Activated CD4-positive, alpha-beta T cell treated with anti-CD3 and anti-CD28 coated beads, Interleukin-2, amount 10 ng/mL, durations not matched to agents 24 days and 14 days (primary cell): ENCODE measurements at regions not wholly inside any gene's neighbourhood (a gene's known extent, or its start where the extent isn't known, plus 50 kb on each side); places are given as distances from the start of the nearest gene placed in this dataset.
"Not testable (repeated sequence)": the region's sequence is repeated elsewhere in the genome, so short reads cannot be mapped to it uniquely, and the experiment has no call there.

Source experiments
- DNase-seq: peaks from one replicate; pipeline ENCODE4 v3.0.0; 2022
- H3K27ac Mint-ChIP-seq: one replicate; pipeline ENCODE4 v1.8.0; 2022; ENCODE audit warnings: mild to moderate bottlenecking, mixed read lengths
- H3K27me3 Mint-ChIP-seq: one replicate; pipeline ENCODE4 v1.8.0; 2022; ENCODE audit warnings: mixed read lengths
- H3K36me3 Mint-ChIP-seq: one replicate; pipeline ENCODE4 v1.8.0; 2022; ENCODE audit warnings: low read depth, mild to moderate bottlenecking, mixed read lengths
- H3K4me1 Mint-ChIP-seq: one replicate; pipeline ENCODE4 v1.8.0; 2021; ENCODE audit warnings: mixed read lengths
- H3K4me3 Mint-ChIP-seq: one replicate; pipeline ENCODE4 v1.8.0; 2022; ENCODE audit warnings: mild to moderate bottlenecking, moderate library complexity, mixed read lengths
- H3K9me3 Mint-ChIP-seq: one replicate; pipeline ENCODE4 v1.8.0; 2021; ENCODE audit warnings: mixed read lengths
- intact Hi-C: fragments of 100-400 bp; cut with micrococcal nuclease; formaldehyde crosslinking; loops from one replicate; pipeline ENCODE4 v1.15.1; 2023

DNA sequence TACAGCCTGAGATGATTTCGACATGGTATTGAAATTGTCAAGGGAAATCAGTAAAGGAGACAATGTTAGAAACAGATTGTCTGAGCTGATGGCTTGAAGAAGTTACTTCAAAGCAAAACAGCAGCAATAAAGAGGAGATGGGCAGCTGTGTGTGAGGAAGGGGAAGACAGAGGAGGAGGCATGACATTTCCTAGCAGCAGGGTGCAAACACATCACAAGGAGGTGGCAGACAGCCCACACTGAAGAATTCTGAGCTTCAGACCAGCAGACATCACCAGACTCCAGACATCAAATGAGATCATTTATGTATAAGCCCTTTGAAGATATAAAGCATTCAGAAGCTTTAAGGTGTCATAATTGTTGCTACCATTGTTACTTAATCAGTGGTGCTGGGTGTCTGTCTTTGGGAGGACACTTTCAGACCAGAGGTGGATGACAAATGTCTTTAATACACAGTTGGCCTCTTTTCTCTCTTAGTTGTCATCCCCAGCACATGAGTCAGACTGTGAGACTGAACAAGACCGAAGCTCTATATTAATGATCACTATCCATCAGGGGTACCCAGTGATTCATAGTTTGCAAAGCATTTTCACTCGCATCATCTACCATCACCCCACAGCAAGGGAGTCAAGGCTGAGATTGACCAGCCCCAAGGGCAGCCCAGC, 203.9 kb downstream of the MINAR1 start:
- no peak overlapping the region for H3K27ac Mint-ChIP-seq
- peaks cover 12% of the 10 kb centered on the region for H3K27me3 Mint-ChIP-seq
- no peak overlapping the region for H3K4me3 Mint-ChIP-seq
- intact Hi-C loops, result no loop called here
- H3K4me1 Mint-ChIP-seq, result no peaks in the 10 kb centered on the region
- no peaks in the 10 kb centered on the region for H3K9me3 Mint-ChIP-seq
- DNase-seq, result peak; percentile 43
- H3K36me3 Mint-ChIP-seq, result no peaks in the 10 kb centered on the region

DNA sequence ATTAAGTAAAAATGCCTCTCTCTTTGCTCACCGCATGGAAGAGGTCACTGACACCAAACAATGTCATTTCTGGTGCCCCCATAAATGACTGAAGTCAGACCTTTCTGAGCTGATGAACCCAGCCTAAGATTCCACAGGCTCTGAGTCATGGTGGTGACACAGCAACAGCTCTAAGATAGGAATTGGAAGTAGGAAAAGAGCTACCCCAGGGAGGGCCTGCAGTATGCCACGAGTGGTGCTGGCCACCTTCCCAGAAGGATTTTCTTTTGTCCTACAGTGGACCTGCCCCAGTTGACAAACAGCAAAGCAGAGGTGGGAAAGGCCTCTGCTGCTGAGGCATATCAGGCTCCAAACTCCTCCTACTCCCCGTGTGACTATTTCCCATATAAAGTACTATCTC, 208.1 kb downstream of the MINAR1 start:
- no peak for DNase-seq
- Mint-ChIP-seq H3K4me1 (peaks cover 3% of the 10 kb centered on the region), H3K9me3 (peaks cover 7% of the 10 kb centered on the region), H3K27me3 (peaks cover 6% of the 10 kb centered on the region), H3K4me3 (no peak overlapping the region), H3K36me3 (no peaks in the 10 kb centered on the region), H3K27ac (no peak overlapping the region)
- intact Hi-C loops, result no loop called here

DNA sequence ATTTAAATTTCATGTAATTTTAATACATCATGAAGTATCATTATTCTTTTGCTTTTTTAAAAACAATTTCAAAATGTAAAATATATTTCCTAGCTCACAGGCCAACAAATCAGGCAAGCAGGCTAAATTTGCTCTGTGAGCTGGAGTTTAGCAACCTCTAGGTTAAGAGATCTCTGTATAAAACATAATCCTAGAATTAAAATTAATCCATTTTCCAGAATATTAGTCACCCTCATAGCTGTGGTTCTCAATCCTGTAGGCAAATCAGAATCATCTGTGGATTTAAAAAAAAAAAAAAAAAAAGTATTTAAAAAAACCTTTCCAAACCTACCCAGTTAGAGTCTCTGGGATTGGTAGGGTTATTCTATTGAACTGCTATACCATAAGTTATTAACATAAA, 209.7 kb downstream of the MINAR1 start:
- Mint-ChIP-seq H3K9me3 (peaks cover 9% of the 10 kb centered on the region), H3K36me3 (no peaks in the 10 kb centered on the region), H3K27me3 (peaks cover 8% of the 10 kb centered on the region), H3K4me3 (no peak overlapping the region), H3K27ac (no peak overlapping the region), H3K4me1 (peaks cover 3% of the 10 kb centered on the region)
- no peak for DNase-seq
- intact Hi-C loops, result no loop called here

DNA sequence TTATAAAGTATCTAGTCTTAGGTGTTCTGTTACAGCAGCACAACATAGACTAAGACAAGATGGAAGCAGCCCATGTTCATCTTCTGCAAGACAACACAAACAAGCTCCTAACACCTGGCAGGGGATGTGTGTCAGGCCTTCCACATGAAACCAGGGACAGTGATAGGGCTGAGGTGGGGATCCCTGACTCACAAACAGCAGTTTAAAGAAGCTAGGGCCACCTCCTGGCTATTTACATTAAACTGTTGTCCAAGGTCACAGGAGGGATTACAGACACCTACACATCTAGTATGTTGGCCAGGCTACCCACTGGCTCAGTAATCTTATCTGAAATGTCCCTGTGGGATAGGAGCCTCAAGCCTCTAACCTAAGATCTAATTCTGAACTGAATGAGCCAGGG, 211.3 kb downstream of the MINAR1 start:
- Mint-ChIP-seq H3K4me3 (no peak overlapping the region), H3K36me3 (no peaks in the 10 kb centered on the region), H3K9me3 (peaks cover 10% of the 10 kb centered on the region), H3K4me1 (peaks cover 3% of the 10 kb centered on the region), H3K27me3 (peaks cover 8% of the 10 kb centered on the region), H3K27ac (peak overlapping the region; percentile 25)
- intact Hi-C loops, result no loop called here
- no peak for DNase-seq

DNA sequence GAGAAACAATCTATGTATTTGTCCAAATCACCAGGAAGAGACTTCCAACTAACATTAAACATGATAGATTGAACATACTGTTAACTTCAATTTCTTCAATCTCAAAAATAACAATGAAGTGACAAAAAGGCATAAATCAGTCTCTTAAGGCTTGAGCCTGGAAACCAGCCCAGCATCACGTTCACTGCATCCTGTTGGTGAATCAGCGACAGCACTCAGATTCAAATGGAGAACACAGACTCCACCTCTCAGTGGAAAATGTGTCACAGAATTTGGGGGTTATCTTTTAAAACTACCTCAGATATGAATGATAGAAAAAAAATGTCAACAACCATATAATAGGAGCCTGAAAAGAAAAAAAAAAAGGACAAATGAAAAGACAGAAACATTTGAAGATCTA, 212.0 kb downstream of the MINAR1 start:
- Mint-ChIP-seq H3K27ac (peak overlapping the region; percentile 61), H3K4me3 (no peak overlapping the region), H3K27me3 (peaks cover 8% of the 10 kb centered on the region), H3K9me3 (peaks cover 10% of the 10 kb centered on the region), H3K36me3 (no peaks in the 10 kb centered on the region), H3K4me1 (peaks cover 3% of the 10 kb centered on the region)
- DNase-seq, result peak; percentile 59
- intact Hi-C loops, result no loop called here

DNA sequence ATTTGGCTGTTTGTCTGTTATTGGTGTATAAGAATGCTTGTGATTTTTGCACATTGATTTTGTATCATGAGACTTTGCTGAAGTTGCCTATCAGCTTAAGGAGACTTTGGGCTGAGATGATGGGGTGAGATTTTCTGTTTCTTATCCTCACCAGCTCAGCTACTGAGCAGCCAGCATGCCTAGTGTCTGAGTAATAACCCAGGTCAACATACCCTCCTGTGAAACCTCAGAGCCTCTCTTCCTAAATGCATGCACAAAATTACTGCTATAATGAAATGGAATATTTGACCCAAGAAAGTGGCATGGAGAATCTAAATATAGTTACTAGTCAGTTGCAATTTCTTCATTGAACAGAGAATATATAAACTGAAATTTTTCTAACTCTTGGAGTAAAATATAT, 220.8 kb downstream of the MINAR1 start:
- not testable (repeated sequence) for H3K36me3 Mint-ChIP-seq

DNA sequence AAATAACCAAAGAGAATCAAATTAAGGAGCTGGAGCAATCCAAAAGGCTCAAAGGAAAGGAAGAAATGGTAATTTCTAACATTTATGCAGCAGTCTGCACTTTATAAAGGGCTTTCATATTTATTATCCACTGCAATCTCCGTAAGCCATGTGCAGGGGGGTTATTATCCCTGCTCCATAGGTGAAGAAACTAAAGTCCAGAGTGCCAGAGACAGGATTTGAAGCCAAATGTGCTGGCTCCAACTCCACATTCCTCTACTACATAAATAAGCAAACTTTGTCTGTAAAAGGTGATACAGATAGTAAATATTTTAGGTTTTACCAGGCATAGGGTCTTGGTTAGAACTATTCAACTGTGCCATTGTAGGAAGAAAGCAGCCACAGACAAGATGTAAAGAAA, 221.4 kb downstream of the MINAR1 start:
- H3K4me1 Mint-ChIP-seq, result no peaks in the 10 kb centered on the region
- intact Hi-C loops, result no loop called here
- H3K9me3 Mint-ChIP-seq, result peaks cover 3% of the 10 kb centered on the region
- no peak overlapping the region for H3K27ac Mint-ChIP-seq
- no peak for DNase-seq
- H3K36me3 Mint-ChIP-seq, result no peaks in the 10 kb centered on the region
- H3K27me3 Mint-ChIP-seq, result peaks cover 12% of the 10 kb centered on the region
- no peak overlapping the region for H3K4me3 Mint-ChIP-seq

More for the DNA sequence above, 220.8 kb downstream of the MINAR1 start:
- DNase-seq, H3K4me1 Mint-ChIP-seq, H3K9me3 Mint-ChIP-seq, H3K4me3 Mint-ChIP-seq, intact Hi-C loops, H3K27ac Mint-ChIP-seq: not testable (repeated sequence)
- H3K27me3 Mint-ChIP-seq, result peaks cover 12% of the 10 kb centered on the region

DNA sequence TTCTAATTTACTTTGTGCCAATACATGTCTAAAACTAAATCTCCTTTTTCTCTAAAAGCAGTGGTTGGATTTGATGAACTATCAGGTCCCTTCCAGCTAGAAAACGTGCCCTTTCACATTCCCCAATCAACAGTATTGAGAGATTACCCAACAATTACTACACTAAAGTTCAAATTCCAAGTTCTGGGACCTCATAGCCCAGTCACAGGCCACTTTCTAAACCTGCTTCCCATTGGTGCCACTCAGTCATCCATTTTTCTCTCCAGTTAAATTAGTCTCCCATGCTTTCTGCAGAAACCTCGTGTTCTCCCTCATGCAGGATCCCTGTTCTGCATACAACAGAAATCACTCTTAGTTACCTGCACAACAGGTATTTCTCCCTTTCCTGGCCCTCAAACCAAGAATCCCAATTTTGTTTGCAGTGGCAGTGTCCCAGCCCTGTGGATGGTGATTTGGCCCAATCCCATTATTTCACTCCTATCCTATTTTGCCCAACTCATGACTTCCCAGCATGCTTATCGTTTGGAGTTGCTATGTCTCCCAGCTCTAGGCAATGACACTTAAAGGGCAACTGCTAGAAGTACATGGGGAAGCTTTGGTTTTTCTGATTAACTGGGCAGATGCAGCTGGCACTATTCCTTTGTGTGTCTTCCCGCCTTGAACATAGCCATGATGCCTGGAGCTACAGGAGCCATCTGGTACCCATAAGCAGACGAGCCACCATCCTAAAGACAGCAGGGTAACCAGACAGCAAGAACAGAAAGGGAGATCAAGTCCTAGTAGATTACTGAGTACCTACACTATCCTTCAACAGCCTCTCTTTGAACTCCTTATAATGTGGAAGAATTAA, 224.2 kb downstream of the MINAR1 start:
- Mint-ChIP-seq H3K36me3 (no peaks in the 10 kb centered on the region), H3K4me1 (no peaks in the 10 kb centered on the region), H3K9me3 (peaks cover 3% of the 10 kb centered on the region), H3K27ac (no peak overlapping the region), H3K4me3 (no peak overlapping the region), H3K27me3 (peaks cover 17% of the 10 kb centered on the region)
- intact Hi-C loops, result no loop called here
- no peak for DNase-seq

DNA sequence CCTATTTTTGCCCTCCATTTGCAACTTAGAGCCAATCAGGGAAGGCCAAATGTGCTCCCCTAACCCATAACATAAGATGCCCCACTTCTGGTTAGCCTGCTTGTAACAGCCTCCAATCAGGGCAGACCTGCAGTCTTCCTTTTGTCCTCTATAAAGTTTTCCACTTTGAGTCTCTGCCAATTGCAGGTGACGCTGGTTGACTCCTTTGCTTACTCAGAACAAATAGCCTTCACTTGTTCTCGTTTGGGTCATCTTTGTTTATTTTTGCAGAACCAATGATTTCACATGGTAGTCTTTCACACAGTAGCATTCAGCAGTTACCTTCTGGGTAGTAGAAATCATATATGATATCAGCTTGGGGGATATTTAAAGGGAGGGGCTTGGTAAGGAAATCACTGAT, 225.6 kb downstream of the MINAR1 start:
- H3K4me3 Mint-ChIP-seq, result no peak overlapping the region
- intact Hi-C loops, result no loop called here
- H3K9me3 Mint-ChIP-seq, result peaks cover 3% of the 10 kb centered on the region

DNA sequence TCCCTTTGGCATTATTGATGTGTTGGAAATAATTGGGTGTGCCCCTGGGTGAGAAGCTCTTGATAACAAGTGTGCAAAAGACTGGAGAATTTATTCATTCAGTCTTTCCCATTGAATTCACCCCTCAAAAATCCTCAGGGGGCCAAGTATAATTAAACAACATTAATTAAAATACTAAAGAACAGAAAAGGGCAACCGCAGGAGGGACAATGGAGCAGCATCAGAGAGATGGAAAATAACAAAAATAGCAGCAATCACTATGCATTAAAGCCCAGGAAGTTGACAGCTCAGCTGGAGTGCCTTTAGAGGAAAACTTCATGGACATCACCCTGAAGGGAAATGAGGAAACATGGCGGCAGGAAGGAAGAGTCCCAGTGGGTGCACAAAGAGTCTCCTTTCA, 227.6 kb downstream of the MINAR1 start:
- no peak for DNase-seq
- Mint-ChIP-seq H3K27me3 (peaks cover 27% of the 10 kb centered on the region), H3K27ac (no peak overlapping the region), H3K9me3 (peaks cover 3% of the 10 kb centered on the region), H3K4me1 (no peaks in the 10 kb centered on the region), H3K36me3 (no peaks in the 10 kb centered on the region), H3K4me3 (no peak overlapping the region)
- intact Hi-C loops, result no loop called here

More for the DNA sequence above, 225.6 kb downstream of the MINAR1 start:
- peak; percentile 21 for DNase-seq
- Mint-ChIP-seq H3K27ac (no peak overlapping the region), H3K27me3 (peaks cover 24% of the 10 kb centered on the region), H3K4me1 (no peaks in the 10 kb centered on the region), H3K36me3 (no peaks in the 10 kb centered on the region)

DNA sequence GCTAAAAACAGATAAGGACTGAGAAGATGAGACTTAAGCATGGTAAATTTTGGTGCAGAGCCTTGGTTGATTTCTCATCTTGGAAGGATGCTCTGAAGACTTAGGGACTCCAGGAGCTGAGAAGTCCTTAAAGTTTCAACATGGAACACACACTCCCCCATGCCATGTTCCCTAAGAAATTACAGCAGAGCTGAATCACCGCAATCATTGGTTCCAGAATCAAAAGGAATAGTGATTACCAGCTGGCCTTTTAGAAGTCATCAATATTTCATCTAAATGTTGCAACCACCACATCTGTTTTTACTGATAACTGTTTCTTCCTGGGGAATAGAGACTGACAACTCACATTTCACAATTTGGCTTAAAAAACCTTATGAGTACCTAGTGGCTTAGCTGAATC, 229.3 kb downstream of the MINAR1 start:
- Mint-ChIP-seq H3K4me3 (no peak overlapping the region), H3K9me3 (peaks cover 2% of the 10 kb centered on the region), H3K4me1 (no peaks in the 10 kb centered on the region), H3K27ac (no peak overlapping the region), H3K27me3 (peaks cover 23% of the 10 kb centered on the region), H3K36me3 (no peaks in the 10 kb centered on the region)
- intact Hi-C loops, result no loop called here
- DNase-seq, result no peak

DNA sequence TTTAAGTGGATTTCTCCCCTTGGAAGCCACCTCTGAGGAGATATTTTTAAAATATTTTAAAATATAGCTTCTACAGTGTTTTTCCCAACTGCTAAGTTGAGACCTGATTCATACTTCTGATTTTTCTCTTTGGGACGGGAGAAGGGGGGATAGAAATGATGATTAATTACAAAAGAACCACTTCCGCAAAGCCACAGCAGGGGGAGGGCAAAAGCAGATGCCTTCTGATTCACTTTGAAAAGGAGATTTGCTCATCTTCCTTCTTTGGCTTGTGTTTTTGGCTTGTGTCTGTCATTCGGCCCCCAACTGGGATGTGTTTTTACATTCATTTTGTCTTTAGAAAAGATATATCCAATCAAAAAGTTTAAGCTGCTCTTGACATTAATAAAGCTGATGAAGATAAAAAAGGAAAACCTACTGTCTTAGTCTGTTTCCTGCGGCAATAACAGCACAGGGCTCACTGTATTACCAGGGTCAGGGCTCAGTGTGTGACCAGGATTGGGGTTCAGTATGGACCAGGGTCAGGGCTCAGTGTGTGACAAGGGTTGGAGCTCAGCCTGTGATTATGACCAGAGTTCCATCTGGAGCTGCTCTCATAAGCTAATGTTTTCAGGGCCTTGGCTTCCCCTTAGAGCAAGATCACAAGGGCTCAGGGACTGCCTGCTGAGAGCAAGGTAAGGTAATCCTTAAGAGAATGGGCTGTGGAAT, 223.2 kb downstream of the MTHFS start:
- Mint-ChIP-seq H3K9me3 (no peaks in the 10 kb centered on the region), H3K4me1 (peaks cover 1% of the 10 kb centered on the region), H3K4me3 (no peak overlapping the region), H3K27me3 (peaks cover 8% of the 10 kb centered on the region), H3K36me3 (no peaks in the 10 kb centered on the region), H3K27ac (no peak overlapping the region)
- DNase-seq, result no peak
- intact Hi-C loops, result no loop called here

DNA sequence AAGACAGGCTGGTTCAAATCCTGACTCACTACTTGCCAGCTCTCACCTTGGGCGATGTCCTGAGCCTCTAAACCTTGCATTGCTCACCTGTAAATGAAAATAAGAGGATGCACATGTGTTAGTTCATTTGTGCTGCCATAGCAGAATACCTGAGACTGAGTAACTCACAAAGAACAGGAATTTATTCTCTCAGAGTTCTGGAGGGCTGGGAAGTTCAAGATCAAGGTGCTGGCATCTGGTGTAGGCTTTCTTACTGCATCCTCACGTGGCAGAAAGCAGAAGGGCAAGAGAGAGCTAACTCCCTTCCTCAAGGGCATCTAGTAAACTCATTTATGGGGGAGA, 222.7 kb downstream of the MTHFS start:
- Mint-ChIP-seq H3K4me1 (peaks cover 1% of the 10 kb centered on the region), H3K36me3 (no peaks in the 10 kb centered on the region), H3K4me3 (no peak overlapping the region), H3K27me3 (peaks cover 8% of the 10 kb centered on the region), H3K27ac (no peak overlapping the region), H3K9me3 (no peaks in the 10 kb centered on the region)
- no peak for DNase-seq
- intact Hi-C loops, result no loop called here

DNA sequence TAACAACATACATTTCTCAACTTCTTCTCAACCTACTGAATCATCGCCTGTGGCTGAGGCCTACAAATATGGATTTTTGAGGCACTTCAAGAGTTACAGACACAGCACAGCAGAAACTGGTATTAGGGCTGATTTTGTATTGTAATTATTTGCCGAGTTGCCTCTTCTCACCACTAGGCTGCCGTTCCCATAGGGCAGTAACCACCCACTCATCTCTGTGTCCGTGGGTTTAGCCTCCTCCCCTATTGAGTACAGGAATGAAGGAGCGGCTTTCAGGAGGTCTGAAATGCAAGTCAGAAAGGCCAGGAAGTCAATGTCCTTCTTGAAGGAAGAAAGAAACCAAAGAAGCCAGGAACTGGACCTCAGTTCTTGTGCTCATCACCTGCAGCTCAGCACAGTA, 220.8 kb downstream of the MTHFS start:
- no peaks in the 10 kb centered on the region for H3K9me3 Mint-ChIP-seq
- no peak overlapping the region for H3K27ac Mint-ChIP-seq
- no peak for DNase-seq
- no peak overlapping the region for H3K4me3 Mint-ChIP-seq
- intact Hi-C loops, result no loop called here
- peaks cover 7% of the 10 kb centered on the region for H3K27me3 Mint-ChIP-seq
- H3K4me1 Mint-ChIP-seq, result peaks cover 5% of the 10 kb centered on the region
- no peaks in the 10 kb centered on the region for H3K36me3 Mint-ChIP-seq
